ENCODE measurements at regions not wholly inside any gene's neighbourhood (a gene's known extent, or its start where the extent isn't known, plus 50 kb on each side); places are given as distances from the start of the nearest gene placed in this dataset.
"Not testable (repeated sequence)": the region's sequence is repeated elsewhere in the genome, so short reads cannot be mapped to it uniquely, and the experiment has no call there.

DNA sequence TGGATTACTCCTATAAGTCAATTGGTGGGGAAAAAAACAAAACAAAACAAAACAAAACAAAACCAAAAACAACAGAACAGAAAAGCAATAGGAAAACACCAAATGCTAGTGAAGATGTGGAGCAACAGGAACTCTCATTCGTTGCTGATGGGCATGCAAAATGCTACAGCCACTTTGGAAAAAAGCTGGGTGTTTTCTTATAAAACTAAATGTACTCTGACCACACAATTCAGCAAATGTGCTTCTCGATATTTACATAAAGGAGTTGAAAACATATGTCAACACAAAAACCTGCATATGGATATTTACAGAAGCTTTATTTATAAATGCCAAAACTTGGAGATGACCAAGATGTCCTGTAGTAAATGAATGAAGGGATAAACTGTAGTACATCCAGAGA, 703.6 kb upstream of the FAM241A start:
- TF ChIP-seq EZH2phosphoT487 (conservative IDR thresholded peaks at IDR 0.05; ENCODE audit: low read length) = no peak
- TF ChIP-seq, protein P1, sequence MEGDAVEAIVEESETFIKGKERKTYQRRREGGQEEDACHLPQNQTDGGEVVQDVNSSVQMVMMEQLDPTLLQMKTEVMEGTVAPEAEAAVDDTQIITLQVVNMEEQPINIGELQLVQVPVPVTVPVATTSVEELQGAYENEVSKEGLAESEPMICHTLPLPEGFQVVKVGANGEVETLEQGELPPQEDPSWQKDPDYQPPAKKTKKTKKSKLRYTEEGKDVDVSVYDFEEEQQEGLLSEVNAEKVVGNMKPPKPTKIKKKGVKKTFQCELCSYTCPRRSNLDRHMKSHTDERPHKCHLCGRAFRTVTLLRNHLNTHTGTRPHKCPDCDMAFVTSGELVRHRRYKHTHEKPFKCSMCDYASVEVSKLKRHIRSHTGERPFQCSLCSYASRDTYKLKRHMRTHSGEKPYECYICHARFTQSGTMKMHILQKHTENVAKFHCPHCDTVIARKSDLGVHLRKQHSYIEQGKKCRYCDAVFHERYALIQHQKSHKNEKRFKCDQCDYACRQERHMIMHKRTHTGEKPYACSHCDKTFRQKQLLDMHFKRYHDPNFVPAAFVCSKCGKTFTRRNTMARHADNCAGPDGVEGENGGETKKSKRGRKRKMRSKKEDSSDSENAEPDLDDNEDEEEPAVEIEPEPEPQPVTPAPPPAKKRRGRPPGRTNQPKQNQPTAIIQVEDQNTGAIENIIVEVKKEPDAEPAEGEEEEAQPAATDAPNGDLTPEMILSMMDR (IDR thresholded peaks at IDR 0.05; ENCODE audit: insufficient read depth, low read length, poor library complexity, severe bottlenecking) = no peak
- H3K36me3 ChIP-seq (ENCODE audit: low read length) = no peaks in the 10 kb centered on the region
- no peak overlapping the region for H3K4me3 ChIP-seq (ENCODE audit: insufficient read depth, low read length, poor library complexity, severe bottlenecking)
- no peak overlapping the region for H3K9ac ChIP-seq (ENCODE audit: low read length)
- no peak overlapping the region for H3K4me2 ChIP-seq (ENCODE audit: low read depth, low read length, poor library complexity, severe bottlenecking)
- no peaks in the 10 kb centered on the region for H4K20me1 ChIP-seq (ENCODE audit: low read depth, low read length)
- no peak overlapping the region for H2AFZ ChIP-seq (ENCODE audit: low read depth, low read length, severe bottlenecking)
- H3F3A ChIP-seq (ENCODE audit: insufficient read depth) = no peaks in the 10 kb centered on the region
- H3K9me3 ChIP-seq (ENCODE audit: insufficient read depth, low read length) = no peaks in the 10 kb centered on the region
- no peaks in the 10 kb centered on the region for H3K79me2 ChIP-seq (ENCODE audit: insufficient read depth, low read length)
- H3K27me3 ChIP-seq (ENCODE audit: low read length) = no peaks in the 10 kb centered on the region
- H3K27ac ChIP-seq (ENCODE audit: low read depth, low read length) = no peak overlapping the region
- no peaks in the 10 kb centered on the region for H3K9me2 ChIP-seq (replicated peaks; ENCODE audit: insufficient read depth, low read length)

DNA sequence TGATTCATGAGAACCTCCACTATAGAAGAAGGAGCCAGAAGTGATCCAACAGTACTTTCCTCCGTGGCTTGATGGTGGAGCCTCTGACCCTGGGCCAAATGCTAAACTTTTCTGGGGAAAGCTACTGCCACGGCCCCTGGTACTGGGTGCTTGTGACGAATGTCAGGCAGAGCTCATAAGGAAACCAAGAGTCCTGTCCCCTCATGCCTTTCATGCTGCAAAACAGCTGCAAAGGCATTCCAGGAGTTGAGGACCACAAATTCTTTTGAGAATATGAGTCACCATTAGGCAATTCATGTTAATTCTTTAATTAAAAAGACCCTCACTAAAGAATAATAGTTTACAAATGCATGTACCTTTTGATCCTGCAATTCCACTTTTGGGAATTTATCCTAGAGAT, 700.4 kb upstream of the FAM241A start:
- H2AFZ ChIP-seq (ENCODE audit: low read depth, low read length, severe bottlenecking); H3K4me2 ChIP-seq (ENCODE audit: low read depth, low read length, poor library complexity, severe bottlenecking); H3K27me3 ChIP-seq (ENCODE audit: low read length); H3F3A ChIP-seq (ENCODE audit: insufficient read depth); H4K20me1 ChIP-seq (ENCODE audit: low read depth, low read length); H3K36me3 ChIP-seq (ENCODE audit: low read length); H3K4me3 ChIP-seq (ENCODE audit: insufficient read depth, low read length, poor library complexity, severe bottlenecking); H3K9me3 ChIP-seq (ENCODE audit: insufficient read depth, low read length); H3K9me2 ChIP-seq (replicated peaks; ENCODE audit: insufficient read depth, low read length); H3K79me2 ChIP-seq (ENCODE audit: insufficient read depth, low read length); H3K9ac ChIP-seq (ENCODE audit: low read length); H3K27ac ChIP-seq (ENCODE audit: low read depth, low read length): not testable (repeated sequence)

DNA sequence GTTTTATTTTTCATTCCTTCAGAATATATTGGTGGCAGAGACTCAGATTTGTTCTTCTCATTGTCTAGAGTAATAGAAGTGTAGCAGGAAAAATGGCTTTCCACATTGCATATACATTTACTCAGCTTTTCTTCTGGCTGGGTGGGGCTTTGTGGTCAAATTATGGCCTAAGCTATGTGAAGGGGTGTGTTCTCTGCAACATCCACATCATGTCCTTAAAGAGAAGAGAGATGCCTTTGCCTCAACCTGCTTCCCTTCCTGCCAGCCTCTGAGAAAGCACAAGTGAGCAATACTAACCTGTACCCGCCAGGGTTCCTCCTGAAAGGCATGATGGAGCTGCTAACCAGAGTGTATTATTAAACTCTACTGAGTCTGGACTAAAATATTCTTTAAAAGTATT, 695.6 kb upstream of the FAM241A start:
- H3K27me3 ChIP-seq (ENCODE audit: low read length) = no peaks in the 10 kb centered on the region
- H4K20me1 ChIP-seq (ENCODE audit: low read depth, low read length) = no peaks in the 10 kb centered on the region
- H3F3A ChIP-seq (ENCODE audit: insufficient read depth) = no peaks in the 10 kb centered on the region
- H3K4me3 ChIP-seq (ENCODE audit: insufficient read depth, low read length, poor library complexity, severe bottlenecking) = no peak overlapping the region
- H3K4me2 ChIP-seq (ENCODE audit: low read depth, low read length, poor library complexity, severe bottlenecking) = no peak overlapping the region
- no peaks in the 10 kb centered on the region for H3K9me3 ChIP-seq (ENCODE audit: insufficient read depth, low read length)
- H2AFZ ChIP-seq (ENCODE audit: low read depth, low read length, severe bottlenecking) = no peak overlapping the region
- no peak overlapping the region for H3K27ac ChIP-seq (ENCODE audit: low read depth, low read length)
- H3K9me2 ChIP-seq (replicated peaks; ENCODE audit: insufficient read depth, low read length) = no peaks in the 10 kb centered on the region
- no peaks in the 10 kb centered on the region for H3K79me2 ChIP-seq (ENCODE audit: insufficient read depth, low read length)
- H3K9ac ChIP-seq (ENCODE audit: low read length) = no peak overlapping the region
- H3K36me3 ChIP-seq (ENCODE audit: low read length) = no peaks in the 10 kb centered on the region
- no peak for TF ChIP-seq EZH2phosphoT487 (conservative IDR thresholded peaks at IDR 0.05; ENCODE audit: low read length)
- TF ChIP-seq, protein P1 (IDR thresholded peaks at IDR 0.05; ENCODE audit: insufficient read depth, low read length, poor library complexity, severe bottlenecking) = no peak

DNA sequence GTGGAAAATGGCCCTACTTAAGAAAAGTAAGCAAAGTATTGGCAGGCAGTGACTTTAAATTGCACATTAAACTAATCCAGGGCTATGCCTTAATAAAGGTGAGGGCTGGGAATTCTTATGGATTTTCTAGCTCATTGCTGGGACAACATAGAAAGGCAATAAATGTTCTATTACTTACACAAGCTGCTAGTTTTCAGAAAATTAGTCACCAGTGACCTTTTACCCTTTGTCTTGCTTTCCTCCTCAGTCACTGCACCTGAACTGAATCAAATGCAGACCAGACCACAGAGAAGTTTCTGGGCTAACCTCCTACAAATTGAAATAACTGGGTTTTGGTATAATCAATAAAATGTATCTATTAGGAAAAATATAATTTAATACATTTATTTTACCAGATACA, 694.4 kb upstream of the FAM241A start:
- H3K9me3 ChIP-seq (ENCODE audit: insufficient read depth, low read length) = no peaks in the 10 kb centered on the region
- H3K4me2 ChIP-seq (ENCODE audit: low read depth, low read length, poor library complexity, severe bottlenecking) = no peak overlapping the region
- no peaks in the 10 kb centered on the region for H3K27me3 ChIP-seq (ENCODE audit: low read length)
- no peak overlapping the region for H3K4me3 ChIP-seq (ENCODE audit: insufficient read depth, low read length, poor library complexity, severe bottlenecking)
- H4K20me1 ChIP-seq (ENCODE audit: low read depth, low read length) = no peaks in the 10 kb centered on the region
- TF ChIP-seq, protein P1 (IDR thresholded peaks at IDR 0.05; ENCODE audit: insufficient read depth, low read length, poor library complexity, severe bottlenecking) = no peak
- TF ChIP-seq EZH2phosphoT487 (conservative IDR thresholded peaks at IDR 0.05; ENCODE audit: low read length) = no peak
- H3K79me2 ChIP-seq (ENCODE audit: insufficient read depth, low read length) = no peaks in the 10 kb centered on the region
- no peak overlapping the region for H3K9ac ChIP-seq (ENCODE audit: low read length)
- H3K27ac ChIP-seq (ENCODE audit: low read depth, low read length) = no peak overlapping the region
- no peaks in the 10 kb centered on the region for H3F3A ChIP-seq (ENCODE audit: insufficient read depth)
- no peak overlapping the region for H2AFZ ChIP-seq (ENCODE audit: low read depth, low read length, severe bottlenecking)
- no peaks in the 10 kb centered on the region for H3K36me3 ChIP-seq (ENCODE audit: low read length)
- no peaks in the 10 kb centered on the region for H3K9me2 ChIP-seq (replicated peaks; ENCODE audit: insufficient read depth, low read length)
